Central memory CD8-positive, alpha-beta T cell (primary cell): ENCODE measurements at regions not wholly inside any gene's neighbourhood (a gene's known extent, or its start where the extent isn't known, plus 50 kb on each side); places are given as distances from the start of the nearest gene placed in this dataset.

Experiments
- ATAC-seq: fragments of 150-1000 bp; cut with Tn5 transposase; replicated peaks from 2 replicates; pipeline ENCODE4 v1.10.0; 2022; ENCODE audit warnings: mild to moderate bottlenecking, moderate FRiP score, moderate number of reproducible peaks; ENCODE audit not compliant: poor library complexity, severe bottlenecking; ENCODE audit errors: extremely low read depth
- DNase-seq, 2 donors: peaks; one replicate each; pipeline ENCODE4 v3.0.0; 2021; ENCODE audit warnings: low spot score in 2 of 2
- H3K27ac Mint-ChIP-seq: one replicate; pipeline ENCODE4 v1.8.0; 2022; ENCODE audit warnings: low read depth, mild to moderate bottlenecking, moderate library complexity, mixed read lengths
- H3K27me3 Mint-ChIP-seq: one replicate; pipeline ENCODE4 v1.8.0; 2022; ENCODE audit warnings: mixed read lengths
- H3K36me3 Mint-ChIP-seq: one replicate; pipeline ENCODE4 v1.8.0; 2022; ENCODE audit warnings: mild to moderate bottlenecking, moderate library complexity, mixed read lengths; ENCODE audit not compliant: insufficient read depth
- H3K4me1 Mint-ChIP-seq: one replicate; pipeline ENCODE4 v1.8.0; 2022; ENCODE audit warnings: mixed read lengths
- H3K4me3 Mint-ChIP-seq: one replicate; pipeline ENCODE4 v1.8.0; 2022; ENCODE audit warnings: mild to moderate bottlenecking, moderate library complexity, mixed read lengths
- H3K9me3 Mint-ChIP-seq: one replicate; pipeline ENCODE4 v1.8.0; 2022; ENCODE audit warnings: mixed read lengths

- H3K4me3 Mint-ChIP-seq, result no peak overlapping the region
- no peak for ATAC-seq
- H3K27ac Mint-ChIP-seq, result no peak overlapping the region
- DNase-seq, result no peak
- H3K36me3 Mint-ChIP-seq, result no peaks in the 10 kb centered on the region
- H3K27me3 Mint-ChIP-seq, result no peaks in the 10 kb centered on the region
- peaks cover 17% of the 10 kb centered on the region for H3K9me3 Mint-ChIP-seq
- no peaks in the 10 kb centered on the region for H3K4me1 Mint-ChIP-seq
These were observed 763.8 kb upstream of the GALNTL6 start for GRCh38 chr4:171049380-171049779.

- H3K36me3 Mint-ChIP-seq, result no peaks in the 10 kb centered on the region
- H3K27ac Mint-ChIP-seq, result no peak overlapping the region
- peaks cover 17% of the 10 kb centered on the region for H3K9me3 Mint-ChIP-seq
- H3K4me3 Mint-ChIP-seq, result no peak overlapping the region
- no peak for ATAC-seq
- no peak for DNase-seq
- no peaks in the 10 kb centered on the region for H3K4me1 Mint-ChIP-seq
- no peaks in the 10 kb centered on the region for H3K27me3 Mint-ChIP-seq
These were observed 770.1 kb upstream of the GALNTL6 start for GRCh38 chr4:171042989-171043524.

- DNase-seq (no peak), ATAC-seq (no peak)
- Mint-ChIP-seq H3K4me1 (no peaks in the 10 kb centered on the region), H3K27ac (no peak overlapping the region), H3K4me3 (no peak overlapping the region), H3K27me3 (no peaks in the 10 kb centered on the region), H3K36me3 (no peaks in the 10 kb centered on the region), H3K9me3 (peaks cover 13% of the 10 kb centered on the region)
These were observed 777.3 kb upstream of the GALNTL6 start for GRCh38 chr4:171035909-171036308.

- H3K4me3 Mint-ChIP-seq, result no peak overlapping the region
- DNase-seq (no peak), ATAC-seq (no peak)
- peaks cover 16% of the 10 kb centered on the region for H3K9me3 Mint-ChIP-seq
- no peaks in the 10 kb centered on the region for H3K36me3 Mint-ChIP-seq
- H3K27me3 Mint-ChIP-seq, result no peaks in the 10 kb centered on the region
- H3K27ac Mint-ChIP-seq, result no peak overlapping the region
- no peaks in the 10 kb centered on the region for H3K4me1 Mint-ChIP-seq
These were observed 781.9 kb upstream of the GALNTL6 start for GRCh38 chr4:171031338-171031737.

- Mint-ChIP-seq H3K27ac (no peak overlapping the region), H3K4me3 (no peak overlapping the region), H3K36me3 (no peaks in the 10 kb centered on the region), H3K4me1 (no peaks in the 10 kb centered on the region), H3K9me3 (peaks cover 9% of the 10 kb centered on the region), H3K27me3 (no peaks in the 10 kb centered on the region)
- no peak for ATAC-seq
- no peak for DNase-seq
These were observed 787.4 kb upstream of the GALNTL6 start for GRCh38 chr4:171025776-171026175.

- H3K36me3 Mint-ChIP-seq, result no peaks in the 10 kb centered on the region
- peaks cover 9% of the 10 kb centered on the region for H3K9me3 Mint-ChIP-seq
- no peak for DNase-seq
- no peak overlapping the region for H3K27ac Mint-ChIP-seq
- ATAC-seq, result no peak
- no peaks in the 10 kb centered on the region for H3K4me1 Mint-ChIP-seq
- H3K4me3 Mint-ChIP-seq, result no peak overlapping the region
- H3K27me3 Mint-ChIP-seq, result no peaks in the 10 kb centered on the region
These were observed 787.9 kb upstream of the GALNTL6 start for GRCh38 chr4:171025343-171025742.

- no peak overlapping the region for H3K27ac Mint-ChIP-seq
- H3K9me3 Mint-ChIP-seq, result peaks cover 9% of the 10 kb centered on the region
- DNase-seq (no peak), ATAC-seq (no peak)
- no peaks in the 10 kb centered on the region for H3K27me3 Mint-ChIP-seq
- H3K36me3 Mint-ChIP-seq, result no peaks in the 10 kb centered on the region
- H3K4me1 Mint-ChIP-seq, result no peaks in the 10 kb centered on the region
- no peak overlapping the region for H3K4me3 Mint-ChIP-seq
These were observed 788.4 kb upstream of the GALNTL6 start for GRCh38 chr4:171024720-171025303.

GRCh38 chr4:171022824-171023230, 790.4 kb upstream of the GALNTL6 start:
- Mint-ChIP-seq H3K27me3 (no peaks in the 10 kb centered on the region), H3K4me1 (no peaks in the 10 kb centered on the region), H3K27ac (no peak overlapping the region), H3K4me3 (no peak overlapping the region), H3K36me3 (no peaks in the 10 kb centered on the region), H3K9me3 (peaks cover 6% of the 10 kb centered on the region)
- DNase-seq (no peak), ATAC-seq (no peak)

- no peaks in the 10 kb centered on the region for H3K36me3 Mint-ChIP-seq
- H3K4me1 Mint-ChIP-seq, result no peaks in the 10 kb centered on the region
- peaks cover 12% of the 10 kb centered on the region for H3K9me3 Mint-ChIP-seq
- DNase-seq, result no peak
- H3K27me3 Mint-ChIP-seq, result no peaks in the 10 kb centered on the region
- no peak overlapping the region for H3K27ac Mint-ChIP-seq
- H3K4me3 Mint-ChIP-seq, result no peak overlapping the region
- ATAC-seq, result no peak
These were observed 795.6 kb upstream of the GALNTL6 start for GRCh38 chr4:171017593-171017992.

- DNase-seq (no peak), ATAC-seq (no peak)
- H3K27me3 Mint-ChIP-seq, result no peaks in the 10 kb centered on the region
- H3K9me3 Mint-ChIP-seq, result peaks cover 14% of the 10 kb centered on the region
- no peaks in the 10 kb centered on the region for H3K4me1 Mint-ChIP-seq
- H3K36me3 Mint-ChIP-seq, result no peaks in the 10 kb centered on the region
- no peak overlapping the region for H3K27ac Mint-ChIP-seq
- no peak overlapping the region for H3K4me3 Mint-ChIP-seq
These were observed 797.1 kb upstream of the GALNTL6 start for GRCh38 chr4:171016145-171016544.

- Mint-ChIP-seq H3K4me3 (no peak overlapping the region), H3K36me3 (no peaks in the 10 kb centered on the region)
These were observed 797.8 kb upstream of the GALNTL6 start for GRCh38 chr4:171015441-171015840.

GRCh38 chr4:171007618-171008390, 805.4 kb upstream of the GALNTL6 start:
- ATAC-seq (no peak), DNase-seq (no peak)
- no peaks in the 10 kb centered on the region for H3K27me3 Mint-ChIP-seq
- H3K9me3 Mint-ChIP-seq, result peaks cover 11% of the 10 kb centered on the region
- no peaks in the 10 kb centered on the region for H3K36me3 Mint-ChIP-seq
- H3K27ac Mint-ChIP-seq, result no peak overlapping the region
- H3K4me1 Mint-ChIP-seq, result no peaks in the 10 kb centered on the region
- no peak overlapping the region for H3K4me3 Mint-ChIP-seq

More at GRCh38 chr4:171015441-171015840, 797.8 kb upstream of the GALNTL6 start:
- ATAC-seq (no peak), DNase-seq (no peak)
- no peaks in the 10 kb centered on the region for H3K27me3 Mint-ChIP-seq
- H3K4me1 Mint-ChIP-seq, result no peaks in the 10 kb centered on the region
- no peak overlapping the region for H3K27ac Mint-ChIP-seq
- H3K9me3 Mint-ChIP-seq, result peaks cover 19% of the 10 kb centered on the region

GRCh38 chr4:171002246-171002645, 811.0 kb upstream of the GALNTL6 start:
- H3K36me3 Mint-ChIP-seq, result no peaks in the 10 kb centered on the region
- no peaks in the 10 kb centered on the region for H3K4me1 Mint-ChIP-seq
- DNase-seq (no peak), ATAC-seq (no peak)
- H3K9me3 Mint-ChIP-seq, result peaks cover 24% of the 10 kb centered on the region
- H3K27me3 Mint-ChIP-seq, result no peaks in the 10 kb centered on the region
- no peak overlapping the region for H3K27ac Mint-ChIP-seq
- no peak overlapping the region for H3K4me3 Mint-ChIP-seq
